Testis (tissue), 2 donors: ENCODE measurements at regions not wholly inside any gene's neighbourhood (a gene's known extent, or its start where the extent isn't known, plus 50 kb on each side); places are given as distances from the start of the nearest gene placed in this dataset.

ENCODE experiments used
- DNase-seq: peaks from one replicate; pipeline ENCODE4 v3.0.0-alpha.2; 2019
- H3K27ac ChIP-seq, 2 donors: fragments of 200-600 bp; sonication (generic); one replicate each; pipeline ENCODE4 v1.5.1; 2019
- H3K27me3 ChIP-seq: fragments of 200-600 bp; sonication (generic); one replicate; pipeline ENCODE4 v1.5.1; 2019
- H3K36me3 ChIP-seq: fragments of 200-600 bp; sonication (generic); one replicate; pipeline ENCODE4 v1.5.1; 2017; ENCODE audit warnings: low read depth; ENCODE audit errors: missing control alignments
- H3K4me1 ChIP-seq: fragments of 200-600 bp; sonication (generic); one replicate; pipeline ENCODE4 v1.5.1; 2019
- H3K4me3 ChIP-seq, 2 donors: fragments of 200-600 bp; sonication (generic); one replicate each; pipeline ENCODE4 v1.5.1; 2017 to 2019
- H3K9me3 ChIP-seq: fragments of 200-600 bp; sonication (generic); one replicate; pipeline ENCODE4 v1.5.1; 2017
- POLR2A ChIP-seq: fragments of 450-650 bp; IDR thresholded peaks from one replicate; pipeline ENCODE4 v1.6.1; 2017; ENCODE audit warnings: antibody characterized with exemption, mild to moderate bottlenecking, moderate library complexity
- WGBS, 2 donors: methylation state at CpG; one replicate each; pipeline ENCODE4 v1.1.5; 2018; 5-methylcytosine and 5-hydroxymethylcytosine counted together
- intact Hi-C: fragments of 100-400 bp; cut with DNase I; formaldehyde crosslinking; loops from one replicate; pipeline ENCODE4 v1.15.1; 2023; ENCODE audit warnings: low total_unique reads
- TF ChIP-seq, protein P1 (sequence below), 3 experiments: fragments of 450-650 bp in 2 of 3; fragments of 200-600 bp in 1 of 3; sonication (generic) in 1 of 3; IDR thresholded peaks; one replicate each; pipeline ENCODE4 v1.5.1; 2016 to 2019; ENCODE audit warnings: antibody characterized with exemption in 3 of 3, mild to moderate bottlenecking in 2 of 3, moderate library complexity in 1 of 3

DNA sequence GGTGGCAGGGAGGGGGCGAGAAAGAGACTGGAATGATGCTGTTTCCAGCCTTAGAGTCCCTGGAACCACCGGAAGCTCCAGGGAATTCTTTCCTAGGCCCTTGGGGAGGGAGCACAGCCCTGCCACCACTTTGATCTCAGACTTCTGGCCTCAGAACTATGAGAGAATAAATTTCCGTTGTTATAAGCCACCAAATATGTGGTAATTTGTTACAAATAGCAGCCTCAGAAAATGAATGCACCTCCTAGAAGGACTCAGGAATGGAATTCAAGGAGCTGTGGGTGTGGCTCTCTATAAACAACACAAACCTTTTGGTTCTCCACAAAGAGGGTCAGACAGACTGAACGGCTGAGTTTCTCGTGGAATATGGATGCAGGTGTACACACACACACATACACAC lies 144.5 kb downstream of the ACKR3 start:
- no peak for DNase-seq
- no peaks in the 10 kb centered on the region for H3K4me1 ChIP-seq
- H3K27me3 ChIP-seq = no peaks in the 10 kb centered on the region
- H3K4me3 ChIP-seq = no peak overlapping the region
- intact Hi-C loops = no loop called here
- WGBS, 2 donors = 66 to 81% methylated on average over 4 to 5 of the region's 5 CpGs
- no peak overlapping the region for H3K27ac ChIP-seq
- H3K36me3 ChIP-seq = no peaks in the 10 kb centered on the region
- TF ChIP-seq POLR2A = no peak
- TF ChIP-seq, protein P1, sequence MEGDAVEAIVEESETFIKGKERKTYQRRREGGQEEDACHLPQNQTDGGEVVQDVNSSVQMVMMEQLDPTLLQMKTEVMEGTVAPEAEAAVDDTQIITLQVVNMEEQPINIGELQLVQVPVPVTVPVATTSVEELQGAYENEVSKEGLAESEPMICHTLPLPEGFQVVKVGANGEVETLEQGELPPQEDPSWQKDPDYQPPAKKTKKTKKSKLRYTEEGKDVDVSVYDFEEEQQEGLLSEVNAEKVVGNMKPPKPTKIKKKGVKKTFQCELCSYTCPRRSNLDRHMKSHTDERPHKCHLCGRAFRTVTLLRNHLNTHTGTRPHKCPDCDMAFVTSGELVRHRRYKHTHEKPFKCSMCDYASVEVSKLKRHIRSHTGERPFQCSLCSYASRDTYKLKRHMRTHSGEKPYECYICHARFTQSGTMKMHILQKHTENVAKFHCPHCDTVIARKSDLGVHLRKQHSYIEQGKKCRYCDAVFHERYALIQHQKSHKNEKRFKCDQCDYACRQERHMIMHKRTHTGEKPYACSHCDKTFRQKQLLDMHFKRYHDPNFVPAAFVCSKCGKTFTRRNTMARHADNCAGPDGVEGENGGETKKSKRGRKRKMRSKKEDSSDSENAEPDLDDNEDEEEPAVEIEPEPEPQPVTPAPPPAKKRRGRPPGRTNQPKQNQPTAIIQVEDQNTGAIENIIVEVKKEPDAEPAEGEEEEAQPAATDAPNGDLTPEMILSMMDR (IDR thresholded peaks at IDR 0.05) = no peak
- H3K9me3 ChIP-seq = no peaks in the 10 kb centered on the region

DNA sequence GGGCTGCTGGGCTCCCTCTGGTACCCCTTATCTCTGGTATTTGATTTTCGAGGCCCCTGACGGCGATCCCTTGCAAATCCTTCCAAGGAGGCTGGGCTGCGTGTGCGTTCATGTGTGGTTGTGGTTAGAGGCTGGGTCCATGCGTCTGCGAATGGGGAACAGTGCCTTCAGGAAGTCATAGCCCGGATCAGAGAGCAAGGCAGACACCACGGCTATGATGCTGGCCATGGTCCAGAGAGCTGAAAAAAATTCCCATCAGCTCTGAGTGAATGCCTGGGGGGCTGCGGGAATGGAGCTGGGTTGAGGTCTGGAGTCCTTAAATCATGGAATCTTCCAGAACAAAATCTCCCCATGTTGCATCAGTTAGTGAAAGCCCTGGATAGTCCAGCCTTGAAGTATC lies 145.5 kb downstream of the ACKR3 start:
- H3K27me3 ChIP-seq = no peaks in the 10 kb centered on the region

DNA sequence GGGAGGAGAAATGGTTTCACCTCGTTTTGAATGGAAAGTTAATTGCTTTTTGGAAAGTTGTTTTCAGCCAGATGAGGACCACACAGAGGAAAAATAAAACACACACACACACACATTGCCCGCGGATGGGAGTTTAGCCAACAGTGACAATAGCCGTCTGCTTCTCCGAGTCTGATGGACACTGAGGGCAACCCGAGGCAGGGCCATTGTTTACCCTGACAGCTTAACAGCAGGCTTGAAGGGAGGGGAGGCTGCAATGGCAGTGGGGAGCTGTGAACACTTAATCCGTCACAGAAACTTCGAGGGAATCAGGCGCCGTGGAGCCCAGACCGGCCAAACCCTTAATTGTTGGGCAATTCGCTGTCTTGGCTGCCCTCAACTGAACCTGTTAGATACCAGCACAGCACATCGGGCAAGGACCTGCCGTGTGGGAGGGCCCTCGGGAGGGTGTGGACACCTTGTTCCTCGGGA lies 145.9 kb downstream of the ACKR3 start:
- Histone ChIP-seq H3K36me3 (no peaks in the 10 kb centered on the region), H3K4me1 (no peaks in the 10 kb centered on the region), H3K4me3 (no peak overlapping the region), H3K27ac (no peak overlapping the region), H3K9me3 (no peaks in the 10 kb centered on the region), H3K27me3 (no peaks in the 10 kb centered on the region)
- no peak for TF ChIP-seq POLR2A
- TF ChIP-seq, protein P1 (IDR thresholded peaks at IDR 0.05) = no peak
- WGBS, 2 donors = 58 to 64% methylated on average over 11 to 16 of the region's 16 CpGs
- DNase-seq = no peak
- intact Hi-C loops = no loop called here

More for the DNA sequence above, 145.5 kb downstream of the ACKR3 start:
- intact Hi-C loops = no loop called here
- DNase-seq = no peak
- Histone ChIP-seq H3K4me1 (no peaks in the 10 kb centered on the region), H3K4me3 (no peak overlapping the region), H3K36me3 (no peaks in the 10 kb centered on the region), H3K27ac (no peak overlapping the region), H3K9me3 (no peaks in the 10 kb centered on the region)
- 51 to 57% methylated on average over 10 of the region's 10 CpGs for WGBS, 2 donors
- TF ChIP-seq POLR2A = no peak
- TF ChIP-seq, protein P1 (IDR thresholded peaks at IDR 0.05) = no peak

DNA sequence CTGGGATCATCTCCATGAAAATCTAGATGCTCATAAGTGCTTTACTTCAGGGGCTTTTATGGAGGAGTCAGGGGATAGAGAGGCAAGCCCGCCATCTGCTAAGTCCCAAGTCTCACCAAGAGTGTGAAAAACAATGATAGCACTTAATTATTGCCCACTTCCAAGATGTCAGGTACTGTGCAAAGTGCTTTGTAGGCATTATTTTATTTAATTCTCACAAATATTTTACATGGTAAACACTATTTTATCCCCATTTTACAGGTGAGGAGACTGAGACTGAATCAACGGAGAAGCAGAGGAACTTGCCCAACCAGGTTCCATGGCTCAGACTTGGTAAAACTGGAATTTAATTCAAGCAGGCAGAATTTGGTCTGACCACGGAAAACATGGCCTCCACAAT lies 147.5 kb downstream of the ACKR3 start:
- 91 to 98% methylated on average over 3 of the region's 3 CpGs for WGBS, 2 donors
- no peaks in the 10 kb centered on the region for H3K4me1 ChIP-seq
- no peaks in the 10 kb centered on the region for H3K36me3 ChIP-seq
- no peak for DNase-seq
- H3K27me3 ChIP-seq = no peaks in the 10 kb centered on the region
- no peak overlapping the region for H3K27ac ChIP-seq
- intact Hi-C loops = no loop called here
- TF ChIP-seq, protein P1 (IDR thresholded peaks at IDR 0.05) = no peak
- TF ChIP-seq POLR2A = no peak
- H3K9me3 ChIP-seq = no peaks in the 10 kb centered on the region
- no peak overlapping the region for H3K4me3 ChIP-seq

DNA sequence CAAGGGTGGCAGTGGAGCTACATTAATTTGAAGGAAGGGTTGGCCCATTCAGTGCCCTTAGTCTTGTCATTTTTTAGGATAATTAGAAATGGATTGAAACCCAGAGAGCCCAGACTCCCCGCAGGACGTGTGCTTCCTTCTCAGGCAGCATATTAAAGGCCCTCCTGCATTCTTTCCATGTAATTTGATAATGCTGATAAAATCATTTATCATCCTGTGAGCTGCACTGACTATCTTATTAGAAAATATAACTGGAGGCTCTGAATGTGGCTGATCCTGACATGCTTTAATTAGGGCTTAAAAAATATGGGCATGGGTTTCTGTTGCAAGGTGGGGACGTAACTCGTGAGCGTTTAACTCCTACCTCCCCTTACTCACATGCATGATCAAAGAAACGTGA lies 148.1 kb downstream of the ACKR3 start:
- Histone ChIP-seq H3K27me3 (no peaks in the 10 kb centered on the region), H3K9me3 (no peaks in the 10 kb centered on the region), H3K27ac (no peak overlapping the region), H3K4me3 (no peak overlapping the region), H3K36me3 (no peaks in the 10 kb centered on the region), H3K4me1 (no peaks in the 10 kb centered on the region)
- no peak for DNase-seq
- 58 to 81% methylated on average over 6 of the region's 6 CpGs for WGBS, 2 donors
- TF ChIP-seq, protein P1 (IDR thresholded peaks at IDR 0.05) = no peak
- no peak for TF ChIP-seq POLR2A
- intact Hi-C loops = no loop called here
